GM18951 (cell line): ENCODE measurements at regions not wholly inside any gene's neighbourhood (a gene's known extent, or its start where the extent isn't known, plus 50 kb on each side); places are given as distances from the start of the nearest gene placed in this dataset.
"Not testable (repeated sequence)": the region's sequence is repeated elsewhere in the genome, so short reads cannot be mapped to it uniquely, and the experiment has no call there.

Experiments used
- POLR2A ChIP-seq: IDR thresholded peaks from 4 replicates; pipeline ENCODE4 v1.6.1; 2011; ENCODE audit warnings: mild to moderate bottlenecking; ENCODE audit not compliant: insufficient read length, insufficient read depth; ENCODE audit errors: extremely low read depth
- in situ Hi-C: fragments of 300-500 bp; cut with MboI; formaldehyde crosslinking; loops from one replicate; pipeline ENCODE4 v1.12.0; 2022; ENCODE audit warnings: low sequenced_read_pairs, mixed read lengths, inconsistent platforms; ENCODE audit not compliant: unreplicated experiment

DNA sequence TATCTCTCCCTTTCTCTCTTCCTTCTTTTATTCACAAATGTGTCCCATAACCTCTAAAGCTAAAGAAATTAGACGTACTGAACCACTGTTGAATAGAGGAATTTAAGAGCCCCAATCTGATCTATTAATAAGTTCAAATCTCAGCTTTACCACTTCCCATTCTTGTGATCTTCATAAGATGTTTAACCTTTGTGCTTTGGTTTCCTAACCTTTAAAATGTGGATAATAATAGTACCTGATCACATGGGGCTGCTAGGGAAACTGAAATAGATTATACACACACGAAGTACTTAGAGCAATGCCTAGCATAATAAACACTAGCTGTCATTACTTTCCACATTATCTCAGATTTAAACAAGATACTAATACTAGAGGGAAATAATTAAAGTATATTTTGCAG lies 324.3 kb upstream of the SEMA6A start:
- in situ Hi-C loops, result no loop called here
- no peak for TF ChIP-seq POLR2A

DNA sequence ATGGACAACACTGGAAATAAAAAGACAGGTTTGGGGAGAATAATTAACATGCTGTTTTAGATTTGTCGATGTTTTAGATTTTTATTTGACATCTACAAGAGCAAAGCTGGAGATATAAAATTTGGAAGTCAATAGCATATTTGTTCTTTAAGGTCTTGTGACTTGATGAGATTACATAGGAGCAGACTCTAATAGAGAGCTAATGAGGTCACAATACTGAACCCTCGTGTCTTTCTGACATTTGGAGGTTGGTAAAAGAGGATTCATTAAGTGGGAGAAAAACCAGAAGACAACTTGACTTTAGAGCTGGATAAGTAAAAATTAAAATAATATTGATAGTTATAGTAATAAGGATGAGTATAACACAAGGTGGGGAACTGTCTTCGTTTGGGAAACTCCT lies 322.7 kb upstream of the SEMA6A start:
- in situ Hi-C loops, result no loop called here
- no peak for TF ChIP-seq POLR2A

DNA sequence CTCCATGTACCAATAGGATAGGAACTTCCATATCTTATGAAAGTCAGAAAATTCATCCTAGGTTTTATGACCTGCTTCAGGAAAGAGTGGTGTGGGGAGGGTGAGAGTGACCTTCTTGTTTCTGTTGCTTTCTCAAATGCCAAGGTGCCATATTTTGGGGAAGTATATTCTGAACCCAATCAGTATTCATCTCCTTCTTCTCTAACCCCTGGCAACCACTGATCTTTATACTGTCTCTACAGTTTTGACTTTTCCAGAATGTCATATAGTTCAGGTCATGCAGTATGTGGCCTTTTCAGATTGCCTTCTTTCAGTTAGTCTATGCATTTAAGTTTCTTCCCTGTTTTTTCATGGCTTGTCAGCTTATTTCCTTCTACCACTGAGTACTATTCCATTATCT lies 321.4 kb upstream of the SEMA6A start:
- in situ Hi-C loops, result no loop called here

DNA sequence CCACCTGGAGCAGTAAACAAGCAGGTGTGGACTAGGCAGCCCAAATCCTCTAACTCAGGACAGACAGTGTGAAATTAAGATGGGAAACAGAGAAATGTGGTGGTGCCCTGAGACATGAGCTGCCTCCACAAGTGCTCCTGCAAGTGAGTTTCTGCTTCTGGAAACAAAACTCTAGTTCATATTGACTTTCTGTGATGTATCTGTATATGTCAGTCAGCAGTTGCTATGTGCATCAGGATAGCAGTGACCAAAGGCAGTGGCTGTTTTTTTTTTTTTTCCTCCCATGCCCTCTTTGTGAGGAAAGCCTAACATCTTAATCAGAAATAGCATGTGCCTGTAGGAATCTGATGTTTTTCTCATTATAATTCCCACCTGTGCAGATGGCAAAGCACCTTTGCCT lies 318.4 kb upstream of the SEMA6A start:
- no peak for TF ChIP-seq POLR2A
- in situ Hi-C loops, result no loop called here

More for the DNA sequence above, 321.4 kb upstream of the SEMA6A start:
- TF ChIP-seq POLR2A, result no peak

DNA sequence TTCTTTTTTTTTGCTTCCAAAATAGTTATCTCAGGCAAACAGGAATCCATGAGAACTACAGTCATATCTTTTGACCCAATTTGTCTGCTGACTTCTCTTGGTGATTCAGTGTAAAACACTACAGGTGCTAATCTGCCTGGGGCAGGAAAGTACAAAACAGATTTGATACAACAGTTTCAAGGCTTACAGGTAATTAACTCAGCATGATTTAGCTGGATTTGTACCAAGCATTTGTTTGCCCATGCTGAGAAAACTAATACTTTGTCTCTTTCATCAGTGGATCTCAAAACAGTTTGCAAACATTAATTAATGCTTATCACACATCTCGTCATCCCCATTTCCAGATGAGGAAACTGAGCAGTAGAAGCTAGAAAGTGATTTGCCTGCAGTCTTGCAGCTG lies 312.5 kb upstream of the SEMA6A start:
- no peak for TF ChIP-seq POLR2A
- in situ Hi-C loops, result no loop called here

- in situ Hi-C loops, result no loop called here
- no peak for TF ChIP-seq POLR2A
Observed at GRCh38 chr5:116885825-116886224, 311.2 kb upstream of the SEMA6A start.

DNA sequence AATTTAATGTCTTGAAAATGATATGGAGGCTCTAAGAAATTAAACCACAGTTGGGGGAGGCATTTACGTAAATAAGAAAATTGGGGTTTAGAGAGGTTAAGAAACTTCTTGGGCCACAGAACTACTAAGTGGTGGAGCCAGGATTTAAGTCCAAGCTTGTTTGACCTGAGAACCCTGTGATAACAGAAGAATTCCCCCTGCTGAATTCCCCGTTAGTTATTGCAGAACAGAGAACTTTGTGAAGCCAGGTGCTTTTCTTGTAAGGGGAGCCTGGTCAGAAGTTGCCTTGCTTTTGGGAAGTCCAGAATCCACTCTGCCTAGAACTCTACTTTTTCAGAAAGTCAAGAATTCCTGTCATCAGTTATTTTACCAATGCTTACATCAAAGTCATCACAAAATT lies 309.3 kb upstream of the SEMA6A start:
- in situ Hi-C loops, result no loop called here

GRCh38 chr5:116881921-116882531 lies 307.4 kb upstream of the SEMA6A start:
- TF ChIP-seq POLR2A, result no peak
- in situ Hi-C loops, result no loop called here

More for the DNA sequence above, 309.3 kb upstream of the SEMA6A start:
- TF ChIP-seq POLR2A, result no peak

- TF ChIP-seq POLR2A, result no peak
- in situ Hi-C loops, result no loop called here
Observed at GRCh38 chr5:116880601-116881000, 306.0 kb upstream of the SEMA6A start.

GRCh38 chr5:116880150-116880549 lies 305.5 kb upstream of the SEMA6A start:
- no peak for TF ChIP-seq POLR2A
- in situ Hi-C loops, result no loop called here

GRCh38 chr5:116876240-116876840 lies 301.7 kb upstream of the SEMA6A start:
- in situ Hi-C loops, result no loop called here
- no peak for TF ChIP-seq POLR2A

GRCh38 chr5:116872986-116873385 lies 298.4 kb upstream of the SEMA6A start:
- in situ Hi-C loops, result no loop called here
- TF ChIP-seq POLR2A, result no peak

DNA sequence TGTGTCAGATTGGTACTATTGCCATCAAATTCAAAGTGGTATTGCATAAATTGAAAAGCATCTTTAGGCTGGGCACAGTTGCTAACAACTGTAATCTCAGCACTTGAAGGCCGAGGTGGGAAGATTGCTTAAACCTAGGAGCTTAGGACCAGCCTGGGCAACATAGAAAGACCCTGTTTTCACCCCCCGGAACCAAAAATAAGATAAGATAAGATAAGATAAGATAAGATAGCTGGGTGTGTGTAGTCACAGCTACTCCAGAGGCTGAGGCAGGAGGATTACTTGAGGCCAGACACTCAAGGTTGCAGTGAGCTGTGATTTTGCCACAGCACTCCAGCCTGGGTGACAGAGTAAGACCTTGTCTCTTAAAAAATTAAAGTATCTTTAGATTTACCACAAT lies 297.9 kb upstream of the SEMA6A start:
- in situ Hi-C loops, result no loop called here
- no peak for TF ChIP-seq POLR2A

DNA sequence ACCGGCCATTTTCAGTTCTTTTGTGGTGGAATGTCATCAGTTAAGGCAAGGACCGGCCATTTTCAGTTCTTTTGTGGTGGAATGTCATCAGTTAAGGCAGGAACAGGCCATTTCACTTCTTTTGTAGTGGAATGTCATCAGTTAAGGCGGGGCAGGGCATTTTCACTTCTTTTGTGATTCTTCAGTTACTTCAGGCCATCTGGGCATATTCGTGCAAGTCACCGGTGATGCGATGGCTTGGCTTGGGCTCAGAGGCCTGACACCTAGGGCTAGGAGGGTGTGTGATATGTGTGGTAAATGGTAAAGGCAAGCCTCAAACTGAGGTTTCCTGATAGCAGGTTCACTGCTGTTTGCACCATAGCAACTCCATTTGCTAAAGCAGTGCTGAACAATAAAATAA lies 293.2 kb upstream of the SEMA6A start:
- in situ Hi-C loops, result not testable (repeated sequence)

DNA sequence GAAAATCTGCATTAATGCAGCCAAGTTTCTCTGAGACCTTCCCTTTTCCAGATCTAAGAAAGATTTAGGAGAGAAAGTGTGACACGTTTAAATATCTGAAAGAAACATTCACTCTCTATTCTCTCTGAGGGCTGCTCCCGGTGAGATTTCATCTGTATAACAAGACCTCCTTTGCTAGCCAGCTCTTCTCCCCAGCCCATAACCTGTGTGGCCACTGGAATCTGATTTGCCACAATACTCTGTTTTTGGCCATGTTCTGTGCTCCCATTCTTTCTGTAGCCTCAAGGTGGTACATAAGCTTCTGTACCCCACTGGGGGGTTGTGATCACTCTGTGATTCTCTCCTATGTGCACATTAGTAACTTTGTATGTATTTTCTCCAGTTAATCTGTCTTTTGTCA lies 291.0 kb upstream of the SEMA6A start:
- TF ChIP-seq POLR2A, result no peak
- in situ Hi-C loops, result no loop called here
